ENCODE measurements at regions not wholly inside any gene's neighbourhood (a gene's known extent, or its start where the extent isn't known, plus 50 kb on each side); places are given as distances from the start of the nearest gene placed in this dataset.
A peak's percentile ranks its signal among the peaks of the same experiment; 100 is the strongest.

DNA sequence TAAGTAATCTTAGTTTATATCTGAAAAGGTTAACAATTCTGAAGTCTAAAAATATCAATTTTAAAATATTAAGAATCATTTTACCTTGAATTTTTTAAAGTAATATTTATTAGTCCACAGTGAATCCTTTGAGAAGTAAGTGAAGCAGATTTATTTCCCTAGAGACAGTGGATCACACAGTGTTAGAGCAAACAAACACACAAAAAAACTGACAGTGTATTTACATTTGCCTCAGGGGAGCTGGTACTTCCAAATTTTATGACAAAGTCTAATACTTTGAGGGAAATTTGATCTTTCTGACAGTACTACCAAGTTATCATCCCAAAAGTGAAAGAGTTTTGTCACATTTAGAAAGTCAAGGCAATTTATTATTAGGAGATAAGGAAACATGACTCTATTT, 1750.6 kb upstream of the CDH9 start:
- DNase-seq (ENCODE audit: low spot score) (no peak), ATAC-seq (ENCODE audit: insufficient number of reproducible peaks, low FRiP score, low read depth) (no peak)
- H3K4me3 ChIP-seq, result no peak overlapping the region
- H3K27me3 ChIP-seq (replicated peaks; ENCODE audit: insufficient read depth), result no peaks in the 10 kb centered on the region
- TF ChIP-seq, protein P1, sequence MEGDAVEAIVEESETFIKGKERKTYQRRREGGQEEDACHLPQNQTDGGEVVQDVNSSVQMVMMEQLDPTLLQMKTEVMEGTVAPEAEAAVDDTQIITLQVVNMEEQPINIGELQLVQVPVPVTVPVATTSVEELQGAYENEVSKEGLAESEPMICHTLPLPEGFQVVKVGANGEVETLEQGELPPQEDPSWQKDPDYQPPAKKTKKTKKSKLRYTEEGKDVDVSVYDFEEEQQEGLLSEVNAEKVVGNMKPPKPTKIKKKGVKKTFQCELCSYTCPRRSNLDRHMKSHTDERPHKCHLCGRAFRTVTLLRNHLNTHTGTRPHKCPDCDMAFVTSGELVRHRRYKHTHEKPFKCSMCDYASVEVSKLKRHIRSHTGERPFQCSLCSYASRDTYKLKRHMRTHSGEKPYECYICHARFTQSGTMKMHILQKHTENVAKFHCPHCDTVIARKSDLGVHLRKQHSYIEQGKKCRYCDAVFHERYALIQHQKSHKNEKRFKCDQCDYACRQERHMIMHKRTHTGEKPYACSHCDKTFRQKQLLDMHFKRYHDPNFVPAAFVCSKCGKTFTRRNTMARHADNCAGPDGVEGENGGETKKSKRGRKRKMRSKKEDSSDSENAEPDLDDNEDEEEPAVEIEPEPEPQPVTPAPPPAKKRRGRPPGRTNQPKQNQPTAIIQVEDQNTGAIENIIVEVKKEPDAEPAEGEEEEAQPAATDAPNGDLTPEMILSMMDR (IDR thresholded peaks at IDR 0.05), result no peak
- H3K27ac ChIP-seq, result no peak overlapping the region
- no peaks in the 10 kb centered on the region for H3K36me3 ChIP-seq
- no peaks in the 10 kb centered on the region for H3K4me1 ChIP-seq (ENCODE audit: control insufficient read depth in 1 of 2, low read depth in 2 of 2)
- H3K9me3 ChIP-seq, result no peaks in the 10 kb centered on the region

DNA sequence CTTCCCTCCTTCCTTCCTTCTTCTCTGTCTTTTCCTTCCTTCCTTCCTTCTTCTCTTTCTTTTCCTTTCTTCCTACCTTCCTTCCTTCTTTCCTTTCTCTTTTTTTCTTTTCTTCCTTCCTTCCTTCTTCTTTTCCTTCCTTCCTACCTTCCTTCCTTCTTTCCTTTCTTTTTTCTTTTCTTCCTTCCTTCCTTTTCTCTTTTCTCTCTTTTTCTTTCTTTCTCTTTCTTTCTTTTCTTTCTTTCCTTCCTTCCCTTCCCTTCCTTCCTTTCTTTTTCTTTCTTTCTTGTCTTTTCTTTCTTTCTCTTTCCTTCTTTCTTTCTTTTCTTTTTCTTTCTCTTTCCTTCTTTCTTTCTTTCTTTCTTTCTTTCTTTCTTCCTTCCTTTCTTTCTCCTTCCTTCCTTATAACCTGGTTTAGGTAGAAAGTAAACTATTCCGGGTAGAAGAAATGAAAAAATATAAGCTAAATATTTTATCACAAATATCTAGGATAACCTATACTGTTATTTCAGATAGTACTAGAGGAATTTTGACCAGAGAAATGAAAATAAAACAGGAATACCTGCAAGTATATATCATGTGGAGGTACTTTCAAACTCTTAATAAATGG, 1741.8 kb upstream of the CDH9 start:
- Histone ChIP-seq H3K9me3 (no peaks in the 10 kb centered on the region), H3K27ac (no peak overlapping the region), H3K27me3 (replicated peaks; ENCODE audit: insufficient read depth) (no peaks in the 10 kb centered on the region), H3K36me3 (no peaks in the 10 kb centered on the region), H3K4me1 (ENCODE audit: control insufficient read depth in 1 of 2, low read depth in 2 of 2) (no peaks in the 10 kb centered on the region), H3K4me3 (no peak overlapping the region)
- no peak for ATAC-seq (ENCODE audit: insufficient number of reproducible peaks, low FRiP score, low read depth)
- TF ChIP-seq, protein P1 (IDR thresholded peaks at IDR 0.05), result no peak
- DNase-seq (ENCODE audit: low spot score), result no peak

DNA sequence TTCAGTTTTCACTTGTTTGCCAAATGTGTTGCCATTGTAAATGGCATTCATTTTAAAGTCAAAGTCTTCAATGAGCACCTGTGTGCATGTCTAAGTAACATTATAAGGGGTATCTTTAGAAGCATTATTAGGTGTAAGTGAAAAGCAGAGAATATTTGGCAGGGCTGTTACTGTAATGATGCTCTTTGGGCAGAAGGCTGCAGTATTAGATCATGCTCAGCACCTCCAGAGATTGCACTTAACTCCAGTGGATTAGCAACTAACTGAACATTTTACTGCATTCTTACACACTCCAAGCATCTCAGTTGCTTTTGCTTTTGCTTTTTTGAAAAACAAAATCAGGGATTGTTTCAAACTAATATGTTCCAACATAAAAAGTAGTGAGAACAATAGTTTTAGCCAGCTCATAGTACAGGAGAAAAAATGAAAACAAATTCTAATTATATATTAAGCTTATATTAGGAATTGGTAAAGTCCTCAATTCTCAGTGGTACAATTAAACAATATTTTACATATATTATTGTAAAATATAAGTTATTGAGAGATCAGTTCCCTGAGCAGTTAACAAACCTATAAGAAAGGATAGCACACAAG, 1740.9 kb upstream of the CDH9 start:
- DNase-seq (ENCODE audit: low spot score) (no peak), ATAC-seq (ENCODE audit: insufficient number of reproducible peaks, low FRiP score, low read depth) (no peak)
- H3K27me3 ChIP-seq (replicated peaks; ENCODE audit: insufficient read depth), result no peaks in the 10 kb centered on the region
- TF ChIP-seq, protein P1 (IDR thresholded peaks at IDR 0.05), result no peak
- H3K36me3 ChIP-seq, result no peaks in the 10 kb centered on the region
- no peak overlapping the region for H3K4me3 ChIP-seq
- no peaks in the 10 kb centered on the region for H3K4me1 ChIP-seq (ENCODE audit: control insufficient read depth in 1 of 2, low read depth in 2 of 2)
- no peak overlapping the region for H3K27ac ChIP-seq
- no peaks in the 10 kb centered on the region for H3K9me3 ChIP-seq

DNA sequence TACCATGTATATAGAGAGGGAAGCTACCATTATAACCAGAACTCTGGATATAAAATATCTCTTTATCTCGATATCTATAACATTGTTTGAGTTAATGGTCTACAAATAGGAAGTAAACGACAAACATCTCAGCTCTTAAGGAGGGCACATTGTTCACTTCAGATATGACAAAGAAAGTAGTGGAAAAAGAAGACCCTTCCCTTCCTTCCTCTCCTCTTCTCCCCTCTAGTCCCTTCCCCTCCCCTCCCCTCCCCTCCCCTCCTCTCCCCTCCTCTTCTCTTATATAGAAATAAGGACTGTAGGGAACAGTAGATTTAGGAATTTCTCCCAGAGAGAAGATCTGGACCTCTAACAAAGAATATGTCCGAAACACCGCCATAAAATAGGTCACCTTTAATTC, 1731.9 kb upstream of the CDH9 start:
- H3K36me3 ChIP-seq, result no peaks in the 10 kb centered on the region
- ATAC-seq (ENCODE audit: insufficient number of reproducible peaks, low FRiP score, low read depth) (no peak), DNase-seq (ENCODE audit: low spot score) (no peak)
- TF ChIP-seq, protein P1 (IDR thresholded peaks at IDR 0.05), result no peak
- H3K4me3 ChIP-seq, result no peak overlapping the region
- no peaks in the 10 kb centered on the region for H3K4me1 ChIP-seq (ENCODE audit: control insufficient read depth in 1 of 2, low read depth in 2 of 2)
- H3K27me3 ChIP-seq (replicated peaks; ENCODE audit: insufficient read depth), result no peaks in the 10 kb centered on the region
- H3K27ac ChIP-seq, result no peak overlapping the region
- no peaks in the 10 kb centered on the region for H3K9me3 ChIP-seq

DNA sequence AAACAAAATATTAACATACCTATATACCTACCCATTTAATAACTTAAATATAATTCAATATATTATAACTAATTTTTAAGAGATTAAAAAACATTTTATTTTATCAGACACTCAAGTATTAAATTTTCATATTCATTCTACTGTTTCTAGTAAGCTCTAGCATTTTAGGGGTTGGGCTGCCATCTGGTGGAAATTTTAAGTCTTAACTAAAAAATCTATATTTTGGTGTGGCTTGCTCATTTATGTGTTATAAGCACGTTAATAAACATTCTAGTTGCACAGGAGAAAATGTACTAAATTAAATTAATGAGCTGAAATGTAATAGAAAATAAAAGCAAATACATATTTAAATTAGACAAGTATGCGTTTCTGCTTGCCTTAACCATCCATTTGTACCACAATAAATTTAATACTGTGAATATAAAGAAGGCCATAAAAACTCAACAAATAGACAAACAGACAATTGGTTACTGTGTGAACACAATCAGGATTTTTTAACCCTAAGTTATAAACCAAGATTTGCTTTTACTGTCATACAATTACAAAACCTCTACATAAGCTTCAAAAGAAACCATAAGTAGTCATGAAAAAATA, 1728.3 kb upstream of the CDH9 start:
- TF ChIP-seq, protein P1 (IDR thresholded peaks at IDR 0.05), result peak; percentile 52
- DNase-seq (ENCODE audit: low spot score) (no peak), ATAC-seq (ENCODE audit: insufficient number of reproducible peaks, low FRiP score, low read depth) (no peak)
- no peaks in the 10 kb centered on the region for H3K36me3 ChIP-seq
- no peaks in the 10 kb centered on the region for H3K4me1 ChIP-seq (ENCODE audit: control insufficient read depth in 1 of 2, low read depth in 2 of 2)
- no peak overlapping the region for H3K4me3 ChIP-seq
- no peaks in the 10 kb centered on the region for H3K9me3 ChIP-seq
- H3K27ac ChIP-seq, result no peak overlapping the region
- H3K27me3 ChIP-seq (replicated peaks; ENCODE audit: insufficient read depth), result no peaks in the 10 kb centered on the region
